GM23338 (cell line): ENCODE measurements at regions not wholly inside any gene's neighbourhood (a gene's known extent, or its start where the extent isn't known, plus 50 kb on each side); places are given as distances from the start of the nearest gene placed in this dataset.

Source experiments
- ATAC-seq: fragments of 200-7000 bp; cut with Tn5 transposase; 3 replicates; pipeline ENCODE4 v1.9.1; 2020
- DNase-seq: peaks from one replicate; pipeline ENCODE4 v3.0.0-alpha.2; 2015; ENCODE audit warnings: low spot score
- H2AFZ ChIP-seq: fragments of 200-600 bp; sonication (generic); 2 replicates; pipeline ENCODE4 v1.8.0; 2016; ENCODE audit warnings: antibody characterized with exemption, mild to moderate bottlenecking, moderate library complexity
- H3F3A ChIP-seq: fragments of 200-600 bp; sonication (generic); replicated peaks from 2 replicates; pipeline ENCODE4 v1.8.0; 2017; ENCODE audit warnings: antibody characterized with exemption, mixed run types, low read depth
- H3K27ac ChIP-seq: fragments of 200-600 bp; sonication (generic); 2 replicates; pipeline ENCODE4 v1.6.1; 2016; ENCODE audit warnings: low read depth
- H3K27me3 ChIP-seq: fragments of 200-600 bp; sonication (generic); 2 replicates; pipeline ENCODE4 v1.8.0; 2016; ENCODE audit warnings: mild to moderate bottlenecking, mixed run types, moderate library complexity; ENCODE audit not compliant: insufficient read depth
- H3K36me3 ChIP-seq: fragments of 200-600 bp; sonication (generic); 2 replicates; pipeline ENCODE4 v1.8.0; 2016; ENCODE audit warnings: mild to moderate bottlenecking; ENCODE audit not compliant: insufficient read depth
- H3K4me1 ChIP-seq: fragments of 200-600 bp; sonication (generic); 2 replicates; pipeline ENCODE4 v1.8.0; 2016; ENCODE audit warnings: mild to moderate bottlenecking, moderate library complexity; ENCODE audit not compliant: insufficient read depth
- H3K4me2 ChIP-seq: fragments of 200-600 bp; sonication (generic); 2 replicates; pipeline ENCODE4 v1.7.1; 2017; ENCODE audit warnings: mixed run types
- H3K4me3 ChIP-seq: fragments of 200-600 bp; sonication (generic); 2 replicates; pipeline ENCODE4 v1.6.1; 2016; ENCODE audit warnings: mixed run types
- H3K79me2 ChIP-seq: fragments of 200-600 bp; sonication (generic); replicated peaks from 2 replicates; pipeline ENCODE4 v1.8.0; 2017; ENCODE audit warnings: mild to moderate bottlenecking; ENCODE audit not compliant: insufficient read depth
- H3K9me2 ChIP-seq: fragments of 200-600 bp; sonication (generic); 2 replicates; pipeline ENCODE4 v1.8.0; 2017; ENCODE audit not compliant: insufficient read depth
- H4K20me1 ChIP-seq: fragments of 200-600 bp; sonication (generic); replicated peaks from 2 replicates; pipeline ENCODE4 v1.8.0; 2017; ENCODE audit warnings: mild to moderate bottlenecking; ENCODE audit not compliant: insufficient read depth
- H3K27ac Mint-ChIP-seq: 2 replicates; pipeline ENCODE4 v1.8.0; 2020; ENCODE audit warnings: inconsistent platforms, mild to moderate bottlenecking, moderate library complexity, mixed read lengths
- H3K27me3 Mint-ChIP-seq: 3 replicates; pipeline ENCODE4 v1.8.0; 2022; ENCODE audit warnings: low read depth, mild to moderate bottlenecking, moderate library complexity, mixed read lengths, inconsistent platforms; ENCODE audit not compliant: insufficient read depth, poor library complexity
- H3K36me3 Mint-ChIP-seq: 3 replicates; pipeline ENCODE4 v1.8.0; 2021; ENCODE audit warnings: low read depth, mild to moderate bottlenecking, inconsistent platforms, moderate library complexity, mixed read lengths
- H3K4me1 Mint-ChIP-seq: 3 replicates; pipeline ENCODE4 v1.8.0; 2020; ENCODE audit warnings: mild to moderate bottlenecking, inconsistent platforms, mixed read lengths
- H3K4me3 Mint-ChIP-seq: 3 replicates; pipeline ENCODE4 v1.8.0; 2021; ENCODE audit warnings: moderate library complexity, mild to moderate bottlenecking, inconsistent platforms, mixed read lengths
- H3K9me3 Mint-ChIP-seq: 3 replicates; pipeline ENCODE4 v1.8.0; 2020; ENCODE audit warnings: moderate library complexity, mild to moderate bottlenecking, inconsistent platforms, mixed read lengths
- CREB1 ChIP-seq: fragments of 250-450 bp; sonication (Bioruptor Pico); IDR thresholded peaks from 2 replicates; pipeline ENCODE4 v1.5.0; 2020; ENCODE audit warnings: low read depth, mild to moderate bottlenecking, moderate library complexity
- EZH2 ChIP-seq: fragments of 200-600 bp; sonication (generic); IDR thresholded peaks from one replicate; pipeline ENCODE4 v1.8.0; 2017; ENCODE audit warnings: antibody characterized with exemption, mild to moderate bottlenecking, low read depth; ENCODE audit not compliant: unreplicated experiment
- EZH2phosphoT487 ChIP-seq: fragments of 200-600 bp; sonication (generic); IDR thresholded peaks from one replicate; pipeline ENCODE4 v1.8.1; 2018; ENCODE audit warnings: antibody characterized with exemption; ENCODE audit not compliant: unreplicated experiment
- NANOG ChIP-seq: IDR thresholded peaks from 2 replicates; pipeline ENCODE4 v1.6.1; 2016; ENCODE audit warnings: antibody characterized with exemption, borderline replicate concordance
- POLR2AphosphoS5 ChIP-seq: IDR thresholded peaks from 2 replicates; pipeline ENCODE4 v1.6.1; 2016; ENCODE audit warnings: antibody characterized with exemption, low read depth
- STAT1 ChIP-seq: IDR thresholded peaks from one replicate; pipeline ENCODE4 v1.6.1; 2016; ENCODE audit warnings: antibody characterized with exemption; ENCODE audit not compliant: unreplicated experiment
- ZNF114 ChIP-seq: fragments of 250-450 bp; sonication (Bioruptor Pico); IDR thresholded peaks from 2 replicates; pipeline ENCODE4 v1.5.0; 2020; ENCODE audit warnings: mild to moderate bottlenecking, moderate library complexity
- ZNF331 ChIP-seq: fragments of 250-450 bp; sonication (Bioruptor Pico); IDR thresholded peaks from 2 replicates; pipeline ENCODE4 v1.5.0; 2020; ENCODE audit warnings: low read depth, mild to moderate bottlenecking, moderate library complexity
- TF ChIP-seq, protein P1 (sequence below): IDR thresholded peaks from one replicate; pipeline ENCODE4 v1.6.1; 2018; ENCODE audit warnings: antibody characterized with exemption; ENCODE audit not compliant: unreplicated experiment
- TF ChIP-seq, protein P2 (sequence below): fragments of 250-450 bp; sonication (Bioruptor Pico); IDR thresholded peaks from 2 replicates; pipeline ENCODE4 v1.5.0; 2020; ENCODE audit warnings: mild to moderate bottlenecking, moderate library complexity
- TF ChIP-seq, protein P3 (sequence below), 2 experiments: fragments of 200-600 bp in 1 of 2; sonication (generic) in 1 of 2; conservative IDR thresholded peaks; 2 replicates each; pipeline versions ENCODE4 v1.5.1 to v1.6.1; 2016 to 2017; ENCODE audit warnings: antibody characterized with exemption in 2 of 2, low read depth in 2 of 2, mild to moderate bottlenecking in 2 of 2, moderate library complexity in 1 of 2

DNA sequence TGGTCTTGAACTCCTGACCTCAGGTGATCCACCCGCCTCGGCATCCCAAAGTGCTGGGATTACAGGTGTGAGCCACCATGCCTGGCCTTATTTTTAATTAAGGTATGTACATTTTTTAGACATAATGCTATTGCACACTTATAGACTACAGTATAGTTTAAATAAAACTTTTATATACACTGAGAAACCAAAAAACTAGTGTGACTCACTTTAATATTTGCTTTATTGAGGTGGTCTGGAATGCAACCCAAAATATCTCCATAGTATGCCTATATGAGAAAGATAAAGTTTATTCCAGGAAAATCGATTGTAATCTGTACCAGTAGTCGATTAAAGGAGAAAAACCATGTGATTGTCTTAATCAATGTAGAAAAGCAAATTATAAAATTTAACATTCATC lies 85.5 kb upstream of the ERRFI1 start:
- Mint-ChIP-seq H3K27me3 (peaks cover 9% of the 10 kb centered on the region), H3K4me3 (no peak overlapping the region), H3K9me3 (peaks cover 4% of the 10 kb centered on the region; the same call in 1 of the 3 replicates), H3K27ac (no peak overlapping the region), H3K4me1 (peaks cover 23% of the 10 kb centered on the region), H3K36me3 (peaks cover 2% of the 10 kb centered on the region; the same call in 1 of the 3 replicates)
- no peaks in the 10 kb centered on the region for H3K9me2 ChIP-seq
- H3K27ac ChIP-seq: no peak overlapping the region
- no peak overlapping the region for H2AFZ ChIP-seq
- H4K20me1 ChIP-seq: no peaks in the 10 kb centered on the region
- H3K36me3 ChIP-seq: no peaks in the 10 kb centered on the region
- H3F3A ChIP-seq: no peaks in the 10 kb centered on the region
- H3K27me3 ChIP-seq: no peaks in the 10 kb centered on the region
- no peak overlapping the region for H3K4me2 ChIP-seq
- DNase-seq (no peak), ATAC-seq (no peak)
- no peak overlapping the region for H3K4me3 ChIP-seq
- no peak for TF ChIP-seq ZNF331 (CRISPR knock-in tag)
- no peak for TF ChIP-seq EZH2
- no peak for TF ChIP-seq STAT1
- no peak for TF ChIP-seq POLR2AphosphoS5
- TF ChIP-seq ZNF114 (CRISPR knock-in tag): no peak
- TF ChIP-seq, protein P1, sequence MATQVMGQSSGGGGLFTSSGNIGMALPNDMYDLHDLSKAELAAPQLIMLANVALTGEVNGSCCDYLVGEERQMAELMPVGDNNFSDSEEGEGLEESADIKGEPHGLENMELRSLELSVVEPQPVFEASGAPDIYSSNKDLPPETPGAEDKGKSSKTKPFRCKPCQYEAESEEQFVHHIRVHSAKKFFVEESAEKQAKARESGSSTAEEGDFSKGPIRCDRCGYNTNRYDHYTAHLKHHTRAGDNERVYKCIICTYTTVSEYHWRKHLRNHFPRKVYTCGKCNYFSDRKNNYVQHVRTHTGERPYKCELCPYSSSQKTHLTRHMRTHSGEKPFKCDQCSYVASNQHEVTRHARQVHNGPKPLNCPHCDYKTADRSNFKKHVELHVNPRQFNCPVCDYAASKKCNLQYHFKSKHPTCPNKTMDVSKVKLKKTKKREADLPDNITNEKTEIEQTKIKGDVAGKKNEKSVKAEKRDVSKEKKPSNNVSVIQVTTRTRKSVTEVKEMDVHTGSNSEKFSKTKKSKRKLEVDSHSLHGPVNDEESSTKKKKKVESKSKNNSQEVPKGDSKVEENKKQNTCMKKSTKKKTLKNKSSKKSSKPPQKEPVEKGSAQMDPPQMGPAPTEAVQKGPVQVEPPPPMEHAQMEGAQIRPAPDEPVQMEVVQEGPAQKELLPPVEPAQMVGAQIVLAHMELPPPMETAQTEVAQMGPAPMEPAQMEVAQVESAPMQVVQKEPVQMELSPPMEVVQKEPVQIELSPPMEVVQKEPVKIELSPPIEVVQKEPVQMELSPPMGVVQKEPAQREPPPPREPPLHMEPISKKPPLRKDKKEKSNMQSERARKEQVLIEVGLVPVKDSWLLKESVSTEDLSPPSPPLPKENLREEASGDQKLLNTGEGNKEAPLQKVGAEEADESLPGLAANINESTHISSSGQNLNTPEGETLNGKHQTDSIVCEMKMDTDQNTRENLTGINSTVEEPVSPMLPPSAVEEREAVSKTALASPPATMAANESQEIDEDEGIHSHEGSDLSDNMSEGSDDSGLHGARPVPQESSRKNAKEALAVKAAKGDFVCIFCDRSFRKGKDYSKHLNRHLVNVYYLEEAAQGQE: no peak
- TF ChIP-seq EZH2phosphoT487: no peak
- TF ChIP-seq NANOG: no peak
- TF ChIP-seq, protein P2, sequence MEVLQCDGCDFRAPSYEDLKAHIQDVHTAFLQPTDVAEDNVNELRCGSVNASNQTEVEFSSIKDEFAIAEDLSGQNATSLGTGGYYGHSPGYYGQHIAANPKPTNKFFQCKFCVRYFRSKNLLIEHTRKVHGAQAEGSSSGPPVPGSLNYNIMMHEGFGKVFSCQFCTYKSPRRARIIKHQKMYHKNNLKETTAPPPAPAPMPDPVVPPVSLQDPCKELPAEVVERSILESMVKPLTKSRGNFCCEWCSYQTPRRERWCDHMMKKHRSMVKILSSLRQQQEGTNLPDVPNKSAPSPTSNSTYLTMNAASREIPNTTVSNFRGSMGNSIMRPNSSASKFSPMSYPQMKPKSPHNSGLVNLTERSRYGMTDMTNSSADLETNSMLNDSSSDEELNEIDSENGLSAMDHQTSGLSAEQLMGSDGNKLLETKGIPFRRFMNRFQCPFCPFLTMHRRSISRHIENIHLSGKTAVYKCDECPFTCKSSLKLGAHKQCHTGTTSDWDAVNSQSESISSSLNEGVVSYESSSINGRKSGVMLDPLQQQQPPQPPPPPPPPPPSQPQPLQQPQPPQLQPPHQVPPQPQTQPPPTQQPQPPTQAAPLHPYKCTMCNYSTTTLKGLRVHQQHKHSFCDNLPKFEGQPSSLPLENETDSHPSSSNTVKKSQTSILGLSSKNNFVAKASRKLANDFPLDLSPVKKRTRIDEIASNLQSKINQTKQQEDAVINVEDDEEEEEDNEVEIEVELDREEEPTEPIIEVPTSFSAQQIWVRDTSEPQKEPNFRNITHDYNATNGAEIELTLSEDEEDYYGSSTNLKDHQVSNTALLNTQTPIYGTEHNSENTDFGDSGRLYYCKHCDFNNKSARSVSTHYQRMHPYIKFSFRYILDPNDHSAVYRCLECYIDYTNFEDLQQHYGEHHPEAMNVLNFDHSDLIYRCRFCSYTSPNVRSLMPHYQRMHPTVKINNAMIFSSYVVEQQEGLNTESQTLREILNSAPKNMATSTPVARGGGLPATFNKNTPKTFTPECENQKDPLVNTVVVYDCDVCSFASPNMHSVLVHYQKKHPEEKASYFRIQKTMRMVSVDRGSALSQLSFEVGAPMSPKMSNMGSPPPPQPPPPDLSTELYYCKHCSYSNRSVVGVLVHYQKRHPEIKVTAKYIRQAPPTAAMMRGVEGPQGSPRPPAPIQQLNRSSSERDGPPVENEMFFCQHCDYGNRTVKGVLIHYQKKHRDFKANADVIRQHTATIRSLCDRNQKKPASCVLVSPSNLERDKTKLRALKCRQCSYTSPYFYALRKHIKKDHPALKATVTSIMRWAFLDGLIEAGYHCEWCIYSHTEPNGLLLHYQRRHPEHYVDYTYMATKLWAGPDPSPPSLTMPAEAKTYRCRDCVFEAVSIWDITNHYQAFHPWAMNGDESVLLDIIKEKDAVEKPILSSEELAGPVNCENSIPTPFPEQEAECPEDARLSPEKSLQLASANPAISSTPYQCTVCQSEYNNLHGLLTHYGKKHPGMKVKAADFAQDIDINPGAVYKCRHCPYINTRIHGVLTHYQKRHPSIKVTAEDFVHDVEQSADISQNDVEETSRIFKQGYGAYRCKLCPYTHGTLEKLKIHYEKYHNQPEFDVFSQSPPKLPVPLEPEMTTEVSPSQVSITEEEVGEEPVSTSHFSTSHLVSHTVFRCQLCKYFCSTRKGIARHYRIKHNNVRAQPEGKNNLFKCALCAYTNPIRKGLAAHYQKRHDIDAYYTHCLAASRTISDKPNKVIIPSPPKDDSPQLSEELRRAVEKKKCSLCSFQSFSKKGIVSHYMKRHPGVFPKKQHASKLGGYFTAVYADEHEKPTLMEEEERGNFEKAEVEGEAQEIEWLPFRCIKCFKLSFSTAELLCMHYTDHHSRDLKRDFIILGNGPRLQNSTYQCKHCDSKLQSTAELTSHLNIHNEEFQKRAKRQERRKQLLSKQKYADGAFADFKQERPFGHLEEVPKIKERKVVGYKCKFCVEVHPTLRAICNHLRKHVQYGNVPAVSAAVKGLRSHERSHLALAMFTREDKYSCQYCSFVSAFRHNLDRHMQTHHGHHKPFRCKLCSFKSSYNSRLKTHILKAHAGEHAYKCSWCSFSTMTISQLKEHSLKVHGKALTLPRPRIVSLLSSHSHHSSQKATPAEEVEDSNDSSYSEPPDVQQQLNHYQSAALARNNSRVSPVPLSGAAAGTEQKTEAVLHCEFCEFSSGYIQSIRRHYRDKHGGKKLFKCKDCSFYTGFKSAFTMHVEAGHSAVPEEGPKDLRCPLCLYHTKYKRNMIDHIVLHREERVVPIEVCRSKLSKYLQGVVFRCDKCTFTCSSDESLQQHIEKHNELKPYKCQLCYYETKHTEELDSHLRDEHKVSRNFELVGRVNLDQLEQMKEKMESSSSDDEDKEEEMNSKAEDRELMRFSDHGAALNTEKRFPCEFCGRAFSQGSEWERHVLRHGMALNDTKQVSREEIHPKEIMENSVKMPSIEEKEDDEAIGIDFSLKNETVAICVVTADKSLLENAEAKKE (CRISPR knock-in tag): no peak
- TF ChIP-seq CREB1 (CRISPR knock-in tag): no peak
- TF ChIP-seq, protein P3, sequence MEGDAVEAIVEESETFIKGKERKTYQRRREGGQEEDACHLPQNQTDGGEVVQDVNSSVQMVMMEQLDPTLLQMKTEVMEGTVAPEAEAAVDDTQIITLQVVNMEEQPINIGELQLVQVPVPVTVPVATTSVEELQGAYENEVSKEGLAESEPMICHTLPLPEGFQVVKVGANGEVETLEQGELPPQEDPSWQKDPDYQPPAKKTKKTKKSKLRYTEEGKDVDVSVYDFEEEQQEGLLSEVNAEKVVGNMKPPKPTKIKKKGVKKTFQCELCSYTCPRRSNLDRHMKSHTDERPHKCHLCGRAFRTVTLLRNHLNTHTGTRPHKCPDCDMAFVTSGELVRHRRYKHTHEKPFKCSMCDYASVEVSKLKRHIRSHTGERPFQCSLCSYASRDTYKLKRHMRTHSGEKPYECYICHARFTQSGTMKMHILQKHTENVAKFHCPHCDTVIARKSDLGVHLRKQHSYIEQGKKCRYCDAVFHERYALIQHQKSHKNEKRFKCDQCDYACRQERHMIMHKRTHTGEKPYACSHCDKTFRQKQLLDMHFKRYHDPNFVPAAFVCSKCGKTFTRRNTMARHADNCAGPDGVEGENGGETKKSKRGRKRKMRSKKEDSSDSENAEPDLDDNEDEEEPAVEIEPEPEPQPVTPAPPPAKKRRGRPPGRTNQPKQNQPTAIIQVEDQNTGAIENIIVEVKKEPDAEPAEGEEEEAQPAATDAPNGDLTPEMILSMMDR (conservative IDR thresholded peaks at IDR 0.05; ENCODE audit: low read depth in 2 of 2): no peak
- H3K79me2 ChIP-seq: no peaks in the 10 kb centered on the region
- H3K4me1 ChIP-seq: 0 out of 2 replicates have a peak, but pooled peaks cover 7% of the 10 kb centered on the region
